ENCODE measurements at regions not wholly inside any gene's neighbourhood (a gene's known extent, or its start where the extent isn't known, plus 50 kb on each side); places are given as distances from the start of the nearest gene placed in this dataset.

DNA sequence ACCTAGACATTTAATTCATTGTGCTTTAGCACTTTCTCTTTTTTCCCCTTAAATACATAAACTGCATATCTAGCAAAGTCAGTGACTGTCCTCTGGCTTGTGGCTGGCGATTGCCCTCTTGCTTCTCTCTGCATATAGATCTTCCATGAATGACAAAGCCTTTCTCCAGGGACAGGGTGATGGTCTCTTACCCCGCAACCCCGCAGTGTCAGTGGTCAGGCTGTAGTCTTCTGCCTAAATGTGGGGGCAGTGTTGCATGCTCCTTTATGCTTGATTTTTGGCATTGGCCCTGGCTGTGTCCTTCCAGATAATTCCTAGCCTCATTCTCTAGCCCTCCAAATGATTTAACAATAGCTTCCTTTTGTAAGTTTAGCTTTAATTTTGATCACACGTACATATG, 407.8 kb downstream of the GABRB3 start:
- TF ChIP-seq, protein P1, sequence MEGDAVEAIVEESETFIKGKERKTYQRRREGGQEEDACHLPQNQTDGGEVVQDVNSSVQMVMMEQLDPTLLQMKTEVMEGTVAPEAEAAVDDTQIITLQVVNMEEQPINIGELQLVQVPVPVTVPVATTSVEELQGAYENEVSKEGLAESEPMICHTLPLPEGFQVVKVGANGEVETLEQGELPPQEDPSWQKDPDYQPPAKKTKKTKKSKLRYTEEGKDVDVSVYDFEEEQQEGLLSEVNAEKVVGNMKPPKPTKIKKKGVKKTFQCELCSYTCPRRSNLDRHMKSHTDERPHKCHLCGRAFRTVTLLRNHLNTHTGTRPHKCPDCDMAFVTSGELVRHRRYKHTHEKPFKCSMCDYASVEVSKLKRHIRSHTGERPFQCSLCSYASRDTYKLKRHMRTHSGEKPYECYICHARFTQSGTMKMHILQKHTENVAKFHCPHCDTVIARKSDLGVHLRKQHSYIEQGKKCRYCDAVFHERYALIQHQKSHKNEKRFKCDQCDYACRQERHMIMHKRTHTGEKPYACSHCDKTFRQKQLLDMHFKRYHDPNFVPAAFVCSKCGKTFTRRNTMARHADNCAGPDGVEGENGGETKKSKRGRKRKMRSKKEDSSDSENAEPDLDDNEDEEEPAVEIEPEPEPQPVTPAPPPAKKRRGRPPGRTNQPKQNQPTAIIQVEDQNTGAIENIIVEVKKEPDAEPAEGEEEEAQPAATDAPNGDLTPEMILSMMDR (IDR thresholded peaks at IDR 0.05; ENCODE audit: insufficient read depth, low read depth, low read length): no peak
- no peak for TF ChIP-seq EZH2 (IDR thresholded peaks at IDR 0.05; ENCODE audit: insufficient read depth, low read length)

Measured in astrocyte (in vitro differentiated cells and primary cell).